Mesodermal cell (in vitro differentiated cells): ENCODE measurements at regions not wholly inside any gene's neighbourhood (a gene's known extent, or its start where the extent isn't known, plus 50 kb on each side); places are given as distances from the start of the nearest gene placed in this dataset.
"Not testable (repeated sequence)": the region's sequence is repeated elsewhere in the genome, so short reads cannot be mapped to it uniquely, and the experiment has no call there.

Experiments used
- H3K27ac ChIP-seq: 2 replicates; pipeline ENCODE4 v1.7.0; 2013; ENCODE audit warnings: mild to moderate bottlenecking, low read depth, low read length, moderate library complexity; ENCODE audit not compliant: severe bottlenecking
- H3K36me3 ChIP-seq: 2 replicates; pipeline ENCODE4 v1.7.1; 2013; ENCODE audit warnings: mild to moderate bottlenecking, low read length, moderate library complexity; ENCODE audit not compliant: control insufficient read depth, insufficient read depth
- H3K4me1 ChIP-seq: one replicate; pipeline ENCODE4 v1.7.1; 2013; ENCODE audit warnings: mild to moderate bottlenecking, low read length; ENCODE audit not compliant: insufficient read depth, control insufficient read depth, poor library complexity, severe bottlenecking
- H3K4me3 ChIP-seq: 2 replicates; pipeline ENCODE4 v1.7.0; 2013; ENCODE audit warnings: low read length, control low read depth, mild to moderate bottlenecking; ENCODE audit not compliant: insufficient read depth, poor library complexity, severe bottlenecking; ENCODE audit errors: extremely low read depth
- H3K9me3 ChIP-seq: 2 replicates; pipeline ENCODE4 v1.7.1; 2013; ENCODE audit warnings: mild to moderate bottlenecking, low read length, moderate library complexity; ENCODE audit not compliant: control insufficient read depth
- WGBS, 2 experiments: methylation state at CpG; one replicate each; pipeline ENCODE4 v1.1.5; 2013; ENCODE audit warnings: missing lambda C conversion rate in 2 of 2; ENCODE audit not compliant: insufficient coverage in 2 of 2; 5-methylcytosine and 5-hydroxymethylcytosine counted together

DNA sequence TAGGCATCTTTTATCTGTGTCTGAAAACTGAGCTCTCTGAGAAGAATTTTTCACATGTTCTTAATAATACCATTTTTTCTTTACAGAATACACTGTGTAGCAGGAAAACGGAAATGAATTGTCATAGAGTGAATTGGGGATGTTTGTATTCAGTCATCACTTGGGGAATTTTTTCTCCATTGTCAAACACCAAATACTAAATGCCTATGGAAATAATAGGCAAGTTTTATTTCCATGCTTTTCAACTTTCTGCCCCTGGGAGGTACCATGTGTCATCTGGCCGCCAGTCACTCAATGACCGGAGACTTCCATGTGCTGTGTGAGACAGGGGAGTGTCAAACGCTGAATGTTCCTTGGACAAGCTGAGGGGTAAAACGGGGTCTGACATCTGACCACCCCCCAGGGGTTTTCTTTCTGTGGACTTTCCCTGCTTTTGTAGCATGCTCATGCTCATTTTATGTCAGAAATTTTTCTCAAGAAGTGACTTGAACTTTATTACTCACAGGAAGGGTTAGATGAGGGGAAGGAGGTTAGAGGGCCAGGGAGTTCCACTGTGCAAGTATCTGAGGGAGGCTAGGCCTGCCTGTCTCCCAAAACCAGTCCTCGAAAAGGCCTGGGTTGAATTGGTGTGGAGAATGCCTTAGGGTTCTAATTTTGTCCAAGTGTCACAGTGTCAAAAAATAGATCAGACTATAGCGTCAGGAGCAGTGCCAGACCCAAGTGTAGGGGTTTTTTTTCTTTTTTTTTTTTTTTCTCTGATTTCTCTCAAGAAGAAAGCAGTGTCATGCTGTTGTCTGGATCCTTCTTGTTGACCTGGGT is 438.6 kb downstream of the AGTPBP1 start:
- Histone ChIP-seq H3K9me3 (peaks cover 2% of the 10 kb centered on the region), H3K27ac (no peak overlapping the region), H3K4me3 (no peak overlapping the region), H3K36me3 (no peaks in the 10 kb centered on the region), H3K4me1 (no peaks in the 10 kb centered on the region)
- WGBS, 2 experiments, result 83 to 87% methylated on average over 3 to 6 of the region's 7 CpGs

DNA sequence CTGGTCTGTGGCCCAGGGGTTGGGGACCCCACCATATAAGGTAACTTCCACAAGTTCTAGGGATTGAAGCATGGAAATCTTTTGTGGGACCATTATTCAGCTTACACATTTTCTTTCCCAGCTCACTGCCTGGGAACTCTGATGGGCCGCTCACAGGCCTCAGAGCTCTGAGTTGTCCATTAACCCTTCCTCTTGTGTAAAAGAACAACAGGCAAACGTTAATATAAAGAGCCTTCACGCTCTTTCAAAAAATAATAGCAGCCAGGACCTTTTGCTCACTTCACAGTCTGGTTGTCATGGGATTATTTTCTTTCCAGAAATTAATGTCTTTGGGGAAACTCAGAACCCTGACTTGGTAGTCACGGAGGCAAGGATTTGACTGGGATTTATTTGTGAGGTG is 443.3 kb downstream of the AGTPBP1 start:
- Histone ChIP-seq H3K4me3 (no peak overlapping the region), H3K4me1 (no peaks in the 10 kb centered on the region), H3K27ac (no peak overlapping the region), H3K36me3 (no peaks in the 10 kb centered on the region), H3K9me3 (peaks cover 11% of the 10 kb centered on the region)
- WGBS, 2 experiments, result 80 to 100% methylated on average over 2 to 4 of the region's 4 CpGs

DNA sequence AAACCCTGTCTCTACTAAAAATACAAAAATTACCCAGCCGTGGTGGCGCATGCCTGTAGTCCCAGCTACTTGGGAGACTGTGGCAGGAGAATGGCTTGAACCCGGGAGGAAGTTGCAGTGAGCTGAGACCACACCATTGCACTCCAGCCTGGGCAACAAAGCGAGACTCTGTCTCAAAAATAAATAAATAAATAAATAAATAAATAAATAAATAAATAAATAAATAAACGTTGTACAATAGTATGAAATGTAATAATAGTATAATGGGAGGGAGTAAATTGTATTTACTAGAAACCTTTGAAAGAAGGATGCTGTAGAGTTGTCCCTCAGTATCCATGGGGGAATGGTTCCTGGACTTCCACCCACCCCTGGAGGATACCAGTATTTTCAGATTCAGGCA is 446.5 kb downstream of the AGTPBP1 start:
- not testable (repeated sequence) for H3K4me3 ChIP-seq, H3K4me1 ChIP-seq, H3K27ac ChIP-seq, H3K36me3 ChIP-seq
- WGBS, 2 experiments, result 60 to 100% methylated on average over 1 to 2 of the region's 5 CpGs
- peaks cover 11% of the 10 kb centered on the region for H3K9me3 ChIP-seq

DNA sequence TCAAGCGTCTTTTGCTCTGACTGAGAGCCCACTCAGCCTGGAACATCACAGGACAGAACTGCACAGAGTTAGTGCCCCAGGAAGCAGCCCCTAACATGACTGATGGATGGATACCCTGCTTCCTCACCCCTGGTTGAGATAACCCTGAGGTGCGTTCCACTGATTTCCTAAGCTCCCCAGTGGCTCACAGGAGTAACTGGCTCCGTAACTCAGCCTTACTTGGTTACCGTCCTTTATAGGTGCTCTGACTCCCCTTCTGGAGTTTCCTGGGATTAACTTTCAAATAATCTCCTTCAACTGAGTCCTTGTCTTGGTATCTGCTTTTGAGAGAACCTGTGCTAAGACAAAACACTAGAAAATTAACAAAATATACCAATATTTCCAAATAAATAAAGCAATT is 449.5 kb downstream of the AGTPBP1 start:
- Histone ChIP-seq H3K36me3 (no peaks in the 10 kb centered on the region), H3K9me3 (peaks cover under 1% of the 10 kb centered on the region), H3K4me1 (no peaks in the 10 kb centered on the region), H3K4me3 (no peak overlapping the region), H3K27ac (no peak overlapping the region)
- 83 to 90% methylated on average over 2 to 4 of the region's 4 CpGs for WGBS, 2 experiments

DNA sequence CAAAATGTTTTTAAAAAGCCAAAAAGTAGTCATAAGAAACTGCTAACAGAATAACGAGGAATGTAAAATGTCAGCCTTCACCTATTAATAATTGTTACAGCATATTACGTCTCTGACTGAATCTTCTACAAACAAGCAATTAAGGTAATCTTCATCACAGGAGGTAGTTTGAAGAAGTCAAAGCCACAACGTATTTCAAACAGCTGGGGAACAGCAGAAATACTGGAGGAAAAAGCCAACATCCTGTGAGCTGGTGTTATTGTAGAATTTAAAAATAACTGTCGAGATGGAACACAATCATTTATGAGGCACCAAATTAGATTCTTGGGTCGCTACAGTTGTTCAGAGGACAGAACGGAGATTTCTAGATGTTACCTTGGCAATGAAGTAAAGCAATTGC is 450.5 kb downstream of the AGTPBP1 start:
- Histone ChIP-seq H3K9me3 (no peaks in the 10 kb centered on the region), H3K27ac (no peak overlapping the region), H3K4me3 (no peak overlapping the region), H3K36me3 (no peaks in the 10 kb centered on the region), H3K4me1 (no peaks in the 10 kb centered on the region)
- 95% methylated on average over 4 of the region's 6 CpGs for WGBS, 2 experiments

DNA sequence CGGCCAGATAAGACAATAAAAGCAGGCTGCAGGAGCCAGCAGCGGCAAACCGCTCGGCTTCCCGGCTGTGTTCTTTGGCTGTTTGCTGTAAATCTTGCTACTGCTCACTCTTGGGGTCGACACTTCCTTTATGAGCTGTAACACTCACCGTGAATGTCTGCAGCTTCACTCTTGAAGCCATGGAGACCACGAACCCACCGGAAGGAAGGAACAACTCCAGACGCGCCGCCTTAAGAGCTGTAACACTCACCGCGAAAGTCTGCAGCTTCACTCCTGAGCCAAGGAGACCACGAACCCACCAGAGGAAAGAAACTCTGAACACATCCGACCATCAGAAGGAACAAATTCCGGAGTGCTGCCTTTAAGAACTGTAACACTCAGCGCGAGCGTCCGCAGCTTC is 451.7 kb downstream of the AGTPBP1 start:
- no peaks in the 10 kb centered on the region for H3K9me3 ChIP-seq
- WGBS, 2 experiments, result 92 to 95% methylated on average over 20 of the region's 21 CpGs
- H3K27ac ChIP-seq, result no peak overlapping the region
- H3K36me3 ChIP-seq, result no peaks in the 10 kb centered on the region
- no peak overlapping the region for H3K4me3 ChIP-seq
- H3K4me1 ChIP-seq, result no peaks in the 10 kb centered on the region

DNA sequence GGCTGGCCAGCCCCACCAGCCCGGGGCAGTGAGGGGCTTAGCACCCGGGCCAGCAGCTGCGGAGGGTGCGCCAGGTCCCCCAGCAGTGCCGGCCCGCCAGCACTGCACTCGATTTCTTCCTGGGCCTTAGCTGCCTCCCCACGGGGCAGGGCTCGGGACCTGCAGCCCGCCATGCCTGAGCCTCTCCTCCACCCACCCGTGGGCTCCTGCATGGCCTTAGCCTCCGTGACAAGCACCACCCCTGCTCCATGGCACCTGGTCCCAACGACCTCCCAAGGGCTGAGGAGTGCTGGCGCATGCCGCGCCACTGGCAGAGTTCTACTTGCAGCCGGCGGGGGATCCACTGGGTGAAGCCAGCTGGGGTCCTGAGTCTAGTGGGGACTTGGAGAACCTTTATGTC is 452.6 kb downstream of the AGTPBP1 start:
- Histone ChIP-seq H3K36me3 (no peaks in the 10 kb centered on the region), H3K4me3 (no peak overlapping the region), H3K27ac (no peak overlapping the region), H3K4me1 (no peaks in the 10 kb centered on the region), H3K9me3 (no peaks in the 10 kb centered on the region)
- WGBS, 2 experiments, result 96% methylated on average over 9 to 13 of the region's 18 CpGs

DNA sequence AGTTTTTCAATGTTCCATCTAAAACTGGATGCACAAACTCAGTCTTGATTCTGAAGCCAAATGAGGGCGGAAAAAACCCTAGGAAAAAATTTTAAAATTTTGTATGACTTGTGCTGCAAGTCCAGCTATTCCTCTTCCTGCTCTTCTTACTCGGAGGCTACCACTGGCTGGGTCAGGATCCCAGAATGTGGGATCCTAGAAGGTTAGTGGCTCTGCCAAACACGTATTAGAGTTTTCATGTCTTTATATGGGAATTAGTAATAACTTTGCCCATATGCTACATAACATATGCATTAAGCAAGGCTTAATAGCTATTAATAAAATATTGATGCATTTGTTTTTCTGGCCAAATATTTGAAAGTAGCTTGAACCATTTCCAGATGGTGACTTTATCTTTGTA is 458.3 kb downstream of the AGTPBP1 start:
- H3K36me3 ChIP-seq, result no peaks in the 10 kb centered on the region
- 80 to 83% methylated on average over 1 to 2 of the region's 3 CpGs for WGBS, 2 experiments
- H3K4me3 ChIP-seq, result no peak overlapping the region
- H3K4me1 ChIP-seq, result no peaks in the 10 kb centered on the region
- peaks cover 7% of the 10 kb centered on the region for H3K9me3 ChIP-seq
- no peak overlapping the region for H3K27ac ChIP-seq

DNA sequence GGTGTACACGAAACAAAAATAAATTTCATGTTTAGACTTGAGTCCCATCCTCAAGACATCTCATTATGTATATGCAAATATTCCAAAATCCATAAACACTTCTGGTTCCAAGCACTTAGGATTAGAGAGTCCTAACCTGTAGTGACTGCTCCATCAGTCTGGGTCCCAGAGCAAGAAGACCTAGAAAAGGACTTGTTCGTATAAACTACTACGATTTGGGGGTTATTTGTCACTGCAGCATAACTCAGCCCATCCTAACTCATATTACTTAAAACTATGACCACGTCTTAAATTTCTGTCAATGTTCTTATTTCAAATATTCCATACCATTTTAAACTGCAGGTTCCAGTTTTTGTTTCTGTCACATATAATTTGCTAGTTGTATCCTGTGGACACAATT is 463.0 kb downstream of the AGTPBP1 start:
- Histone ChIP-seq H3K4me1 (no peaks in the 10 kb centered on the region), H3K36me3 (no peaks in the 10 kb centered on the region), H3K9me3 (peaks cover 7% of the 10 kb centered on the region), H3K4me3 (no peak overlapping the region), H3K27ac (no peak overlapping the region)
- WGBS, 2 experiments, result 100% methylated on average over 1 of the region's 4 CpGs; no CpG with 5 or more reads in 1 of the 2 experiments

DNA sequence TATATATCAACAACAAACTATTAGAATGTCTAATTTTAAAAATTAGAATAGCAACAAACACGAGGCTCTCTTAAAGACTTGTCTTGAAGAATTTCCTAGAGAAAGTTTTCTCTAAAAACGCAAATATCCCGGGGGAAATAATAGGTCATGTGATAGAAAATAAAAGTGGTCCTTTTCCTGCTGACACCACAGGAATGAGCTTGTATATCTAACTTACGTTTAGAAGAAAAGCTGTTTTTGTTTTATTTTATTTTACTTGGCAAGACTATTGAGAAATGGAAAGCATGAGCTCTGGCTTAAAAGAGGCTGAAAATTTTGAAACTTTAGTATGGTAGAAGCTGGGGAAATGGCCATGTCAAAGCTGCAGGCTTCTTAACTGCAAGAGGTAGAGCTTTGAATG is 465.0 kb downstream of the AGTPBP1 start:
- Histone ChIP-seq H3K36me3 (no peaks in the 10 kb centered on the region), H3K4me1 (no peaks in the 10 kb centered on the region), H3K9me3 (peaks cover 7% of the 10 kb centered on the region), H3K4me3 (no peak overlapping the region), H3K27ac (no peak overlapping the region)
- WGBS, 2 experiments, result 94 to 100% methylated on average over 2 to 3 of the region's 4 CpGs

DNA sequence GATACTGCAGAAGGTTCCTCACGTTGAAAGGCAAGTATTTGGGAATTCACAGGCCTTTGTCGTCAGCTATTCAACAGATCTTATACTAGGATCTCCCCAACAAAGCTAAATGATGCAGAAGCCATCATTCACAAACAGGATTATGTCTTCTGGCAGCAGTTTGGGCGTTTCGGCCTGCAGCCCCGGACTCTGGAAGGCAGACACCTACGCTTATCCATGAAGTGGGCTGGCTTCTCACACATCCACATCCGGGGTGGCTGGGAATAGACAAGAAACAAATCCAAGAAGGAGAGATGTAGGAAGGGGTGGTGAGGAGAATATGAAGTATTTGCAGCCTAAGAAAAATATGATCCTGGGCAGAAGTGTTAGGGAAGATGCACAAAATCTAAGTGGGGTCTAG is 471.9 kb downstream of the AGTPBP1 start:
- Histone ChIP-seq H3K4me3 (no peak overlapping the region), H3K27ac (no peak overlapping the region), H3K4me1 (no peaks in the 10 kb centered on the region), H3K9me3 (peaks cover under 1% of the 10 kb centered on the region), H3K36me3 (no peaks in the 10 kb centered on the region)
- WGBS, 2 experiments, result 91 to 94% methylated on average over 6 to 7 of the region's 7 CpGs
